AML-193 (cell line): ENCODE measurements at regions not wholly inside any gene's neighbourhood (a gene's known extent, or its start where the extent isn't known, plus 50 kb on each side); places are given as distances from the start of the nearest gene placed in this dataset.
"Not testable (repeated sequence)": the region's sequence is repeated elsewhere in the genome, so short reads cannot be mapped to it uniquely, and the experiment has no call there.

Source experiments
- DNase-seq, 2 experiments: peaks; one replicate each; lab custom pipeline; 2025; lab: John Stamatoyannopoulos, UW

DNA sequence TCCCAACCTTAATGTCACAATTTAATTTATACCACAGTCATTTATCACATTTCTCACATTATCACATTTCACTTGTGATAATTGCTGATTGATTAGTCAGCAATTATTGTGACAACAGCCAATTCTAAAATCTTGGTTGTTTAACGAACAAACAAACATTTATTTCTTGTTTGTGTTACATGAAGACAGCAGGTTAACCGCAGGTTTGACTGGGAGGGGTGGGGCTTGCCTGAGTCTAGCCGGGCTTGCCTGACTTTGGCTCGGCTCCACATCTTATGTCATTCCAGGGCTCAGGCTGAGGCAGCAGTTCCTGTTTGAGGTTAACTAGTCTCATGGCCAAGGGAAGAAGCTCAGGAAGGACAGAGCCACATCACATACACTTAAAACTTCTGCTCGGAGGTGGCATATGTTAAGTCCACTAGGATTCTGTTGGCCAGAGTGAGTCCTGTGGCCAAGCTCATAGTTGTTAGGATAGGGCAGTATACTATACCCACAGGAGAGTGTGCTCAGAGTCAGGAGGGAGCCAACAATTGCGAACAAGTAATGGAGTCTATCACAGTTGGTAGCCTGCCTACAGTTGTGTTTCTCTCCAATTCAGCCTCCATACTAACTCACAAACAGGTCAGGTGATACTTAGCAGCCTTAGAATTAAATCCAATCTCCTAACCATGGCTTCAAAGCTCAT, 90.0 kb upstream of the IFNGR1 start:
- peak; percentile 86 to 92 for DNase-seq

DNA sequence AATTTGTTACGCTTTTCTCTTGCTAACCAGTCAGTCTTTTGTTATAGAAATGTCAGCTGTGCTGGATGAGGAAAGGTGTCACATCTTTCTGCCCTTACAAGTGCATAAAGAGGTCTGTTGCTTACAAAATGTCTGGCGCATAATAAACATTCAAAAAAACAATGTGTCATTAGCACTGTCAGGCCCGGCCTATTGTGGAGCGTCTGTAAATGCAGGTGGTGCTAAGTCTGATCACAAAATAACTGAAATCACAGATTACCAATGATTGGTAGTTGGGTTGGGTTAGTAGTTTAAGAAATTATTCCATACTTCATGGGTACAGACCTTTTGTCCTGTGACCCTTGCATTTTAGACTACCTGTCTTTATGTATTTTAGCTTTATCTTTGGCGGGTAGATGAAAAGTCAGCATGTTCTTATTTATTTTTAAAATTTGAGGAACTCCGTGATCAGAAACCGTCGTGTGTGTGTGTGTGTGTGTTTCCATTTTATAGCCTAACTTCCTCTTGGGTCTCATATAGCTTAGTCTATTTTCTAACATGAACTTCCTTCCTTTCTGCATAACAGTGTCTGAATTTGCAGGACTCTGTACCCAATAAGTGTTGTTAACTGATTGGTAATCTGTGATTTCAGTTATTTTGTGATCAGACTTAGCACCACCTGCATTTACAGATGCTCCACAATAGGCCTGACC, 88.1 kb upstream of the IFNGR1 start:
- DNase-seq = peak; percentile 71 to 85

DNA sequence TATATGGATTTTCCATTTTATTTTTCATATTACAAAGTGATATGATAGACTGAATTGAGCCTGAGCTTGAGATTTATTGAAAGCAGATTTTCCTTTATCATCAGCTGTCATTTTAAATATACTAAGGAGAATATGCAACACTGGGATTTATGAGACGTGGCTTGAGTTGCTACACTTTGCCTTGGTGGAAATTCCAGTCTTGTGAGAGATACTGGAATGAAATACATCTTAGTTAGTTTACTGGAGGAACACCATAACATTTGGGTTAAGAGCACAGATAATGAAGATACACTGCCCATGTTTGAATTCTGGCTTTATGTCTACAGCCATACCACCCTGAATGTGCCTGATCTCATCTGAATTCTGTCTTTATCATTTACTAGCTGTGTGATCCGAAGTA, 86.5 kb upstream of the IFNGR1 start:
- DNase-seq = no peak

DNA sequence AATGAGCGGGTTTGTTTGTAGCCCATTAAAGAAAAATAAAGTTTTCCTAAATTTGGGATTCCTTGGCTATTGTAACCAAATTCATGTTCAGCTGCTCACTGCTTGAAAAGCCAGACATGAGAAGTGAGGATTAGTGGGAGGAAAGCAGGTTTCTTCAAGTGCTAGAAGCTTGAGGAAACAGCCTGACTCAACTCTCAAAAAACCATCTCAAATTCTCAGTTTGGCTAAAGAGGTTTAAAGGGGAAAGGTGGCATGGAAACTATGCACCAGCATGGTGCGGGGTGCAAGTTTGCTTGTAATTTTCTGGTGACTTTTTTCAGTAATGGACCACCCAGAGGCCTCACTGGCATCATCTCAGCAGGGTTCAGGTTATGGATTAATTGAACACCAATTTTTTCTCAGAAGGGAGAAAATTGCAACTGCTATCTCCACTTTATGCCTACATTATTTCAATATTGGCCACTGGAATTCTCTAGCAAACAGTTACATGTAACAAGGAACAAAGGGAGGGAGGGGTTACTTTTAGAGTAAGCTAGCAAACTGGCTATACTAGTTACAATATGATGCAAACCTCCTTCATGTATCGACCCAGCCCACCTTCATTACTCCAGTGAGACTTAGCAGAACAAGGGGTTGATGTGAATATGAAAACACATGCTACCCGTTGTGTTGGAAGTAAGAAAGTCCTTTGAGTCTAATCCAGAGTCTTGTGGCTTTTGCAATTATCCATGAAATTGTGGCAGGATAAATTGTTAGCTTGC, 85.0 kb upstream of the IFNGR1 start:
- DNase-seq = no peak

DNA sequence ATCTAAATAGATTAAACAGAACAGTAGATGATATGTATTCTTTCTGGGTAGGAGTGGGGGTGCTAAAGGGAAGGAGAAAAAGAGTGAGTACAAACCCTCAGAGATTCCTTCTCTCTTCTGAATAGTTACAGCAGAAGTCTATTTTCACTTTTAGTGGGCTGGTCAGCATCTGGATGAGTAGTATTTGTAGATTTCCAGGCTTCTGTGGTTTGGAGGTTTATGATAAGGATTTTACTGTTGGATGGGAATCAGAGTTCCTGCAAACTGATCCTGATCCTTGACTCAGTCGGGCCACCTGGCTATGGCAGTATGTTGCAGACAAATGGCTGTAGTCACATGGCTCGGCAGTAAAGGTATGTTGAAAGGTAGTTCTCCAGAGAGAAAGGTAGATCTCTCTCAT, 84.3 kb upstream of the IFNGR1 start:
- DNase-seq = no peak

DNA sequence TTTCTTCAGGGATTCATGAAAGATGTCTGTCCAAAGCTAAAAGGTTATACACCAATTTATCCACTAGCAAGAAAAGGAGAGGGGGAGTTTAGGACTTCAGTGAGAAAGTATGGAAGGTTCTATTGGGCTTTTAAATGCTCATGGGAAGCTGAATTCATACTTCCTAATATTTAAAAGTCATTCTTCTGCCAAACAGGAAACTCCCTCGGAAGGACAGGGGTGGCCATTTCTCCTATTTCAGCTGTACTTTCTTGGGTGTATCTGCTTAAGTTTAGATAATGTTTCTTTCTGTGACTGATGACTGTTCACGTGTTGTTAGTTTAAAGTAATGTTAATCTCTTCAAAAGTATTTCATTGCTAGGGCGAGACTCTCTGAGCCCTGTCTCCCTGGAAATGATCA, 80.5 kb upstream of the IFNGR1 start:
- no peak for DNase-seq

DNA sequence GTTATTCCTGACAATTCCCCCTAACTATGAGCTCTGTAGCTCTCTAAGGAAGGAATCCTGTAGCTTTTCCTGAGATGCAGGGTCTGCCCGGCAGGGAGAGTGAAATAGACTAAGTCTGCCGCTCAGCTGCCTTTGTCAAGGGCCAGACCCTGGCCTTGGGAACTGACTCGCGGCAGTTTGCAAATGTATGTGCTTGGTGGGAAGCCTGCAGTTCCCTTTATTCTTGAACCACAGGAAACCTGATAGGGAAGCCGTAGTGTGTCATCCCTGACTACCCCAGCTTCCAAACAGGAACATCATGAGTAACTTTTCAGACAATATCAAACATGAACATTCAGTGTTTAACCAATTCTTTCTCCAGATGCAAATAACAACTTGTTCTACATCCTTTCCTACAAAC, 78.7 kb upstream of the IFNGR1 start:
- DNase-seq = peak; percentile 9 to 34

DNA sequence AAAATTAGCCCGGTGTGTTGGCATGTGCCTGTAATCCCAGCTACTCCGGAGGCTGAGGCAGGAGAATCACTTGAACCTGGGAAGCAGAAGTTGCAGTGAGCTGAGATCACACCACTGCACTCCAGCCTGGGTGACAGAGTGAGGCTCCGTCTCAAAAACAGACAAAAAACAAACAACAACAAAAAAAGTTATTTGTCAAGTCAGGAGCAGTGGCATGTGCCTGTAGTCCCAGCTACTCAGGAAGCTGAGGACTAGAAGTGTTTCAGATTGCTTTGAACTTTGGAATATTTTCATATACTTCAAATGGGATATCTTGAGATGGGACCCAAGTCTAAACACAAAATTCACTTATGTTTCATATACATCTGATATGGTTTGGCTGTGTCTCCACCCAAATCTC, 73.1 kb upstream of the IFNGR1 start:
- DNase-seq = not testable (repeated sequence)

DNA sequence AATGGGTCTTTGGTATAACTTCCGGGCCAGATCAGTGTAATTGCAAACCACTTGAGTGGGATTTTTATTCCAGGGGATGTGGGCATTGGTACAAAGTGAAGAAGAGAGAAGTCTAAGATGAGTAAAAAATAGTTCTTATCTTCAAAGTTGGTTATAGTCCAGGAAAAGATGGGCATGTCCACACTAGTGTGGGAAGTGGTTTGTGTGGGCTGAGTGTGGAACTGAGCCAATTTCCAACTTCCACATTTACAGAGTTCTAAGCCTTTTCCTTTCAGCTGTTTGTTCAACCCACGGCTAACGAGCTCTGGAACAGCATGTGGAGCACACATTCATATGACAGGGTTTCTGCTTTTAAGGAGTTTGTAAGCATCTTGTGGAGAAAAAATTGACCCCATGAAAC, 72.3 kb upstream of the IFNGR1 start:
- peak; percentile 99 for DNase-seq

DNA sequence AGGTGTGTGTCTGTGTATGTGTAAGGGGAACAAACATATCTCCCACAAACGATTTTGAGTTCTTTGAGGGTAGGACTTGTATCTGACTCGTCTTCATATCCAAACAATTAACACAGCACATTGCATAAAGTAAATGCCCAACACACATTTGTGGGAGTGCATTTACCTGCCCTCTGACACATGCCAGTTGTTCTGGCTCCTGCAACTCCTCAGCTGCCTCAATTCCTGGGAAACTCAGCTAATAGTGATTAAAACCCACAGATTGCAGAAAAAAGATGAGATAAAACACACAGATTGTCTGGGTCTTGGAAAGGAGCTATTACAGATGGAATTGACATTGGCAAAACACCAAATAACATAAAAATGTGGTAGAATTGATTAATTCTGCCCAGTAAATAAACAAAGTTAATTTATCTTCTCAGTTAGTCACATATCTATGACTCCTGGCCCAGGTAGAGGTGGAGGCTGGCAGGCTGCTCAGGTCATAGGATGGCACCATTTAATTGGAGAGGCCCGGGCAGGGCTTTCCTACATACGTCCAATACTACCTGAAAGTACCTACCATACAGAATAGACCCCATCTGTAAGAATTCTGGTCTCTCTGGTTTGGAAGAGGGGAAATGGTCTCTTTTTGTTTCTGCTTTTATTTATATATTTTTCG, 71.5 kb upstream of the IFNGR1 start:
- DNase-seq = no peak

DNA sequence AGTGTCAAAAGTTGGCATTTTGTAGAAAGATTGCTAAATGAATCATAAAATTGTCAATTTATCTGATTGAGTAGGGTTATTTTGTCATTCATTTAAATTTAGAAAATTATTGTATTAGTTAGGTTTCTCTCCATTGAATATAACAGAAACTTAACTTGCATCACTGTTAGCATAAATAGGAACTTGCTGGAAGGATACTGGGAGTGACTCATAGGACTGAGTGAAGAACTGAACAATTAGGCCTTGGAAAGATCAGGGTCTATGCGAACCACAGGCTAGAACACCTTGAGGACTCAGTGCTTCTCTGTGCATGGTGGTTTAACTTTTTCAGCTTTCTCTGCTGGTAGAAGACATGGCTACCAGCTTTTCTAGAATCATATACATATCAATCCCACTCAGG, 67.7 kb upstream of the IFNGR1 start:
- DNase-seq = peak in 1 of 2 experiments; percentile 40

DNA sequence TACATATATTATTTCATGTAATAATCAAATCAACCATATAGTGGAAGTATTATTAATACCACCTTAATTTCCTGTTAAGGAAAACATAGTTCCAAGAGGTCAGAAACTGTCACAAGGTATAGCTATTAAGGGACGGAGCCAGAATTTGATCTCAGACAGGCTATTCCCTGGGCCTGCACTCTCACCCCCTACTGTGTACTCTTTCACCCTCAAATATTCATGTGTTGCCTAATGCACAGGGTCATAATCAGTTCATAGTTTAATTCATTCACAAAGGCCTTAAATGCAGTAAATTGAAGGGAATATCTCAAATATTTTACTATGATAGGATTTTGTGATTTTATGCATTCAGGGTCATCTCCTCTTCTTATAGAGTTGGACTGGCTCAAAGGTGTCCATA, 67.2 kb upstream of the IFNGR1 start:
- no peak for DNase-seq

DNA sequence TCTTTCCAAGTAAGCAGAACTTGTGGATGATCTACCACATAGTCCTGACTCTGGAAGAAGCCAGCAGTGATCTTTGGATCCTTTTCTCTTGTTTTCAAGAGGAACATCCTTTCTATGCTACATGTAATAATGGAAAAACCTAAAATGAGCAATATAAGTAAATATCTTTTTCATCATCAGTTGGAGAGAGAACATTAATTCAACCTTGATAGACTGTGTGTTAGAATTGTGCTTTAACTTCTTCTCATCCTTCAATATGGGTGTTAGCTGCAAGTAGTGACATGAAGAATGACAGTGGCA, 65.6 kb upstream of the IFNGR1 start:
- DNase-seq = no peak

DNA sequence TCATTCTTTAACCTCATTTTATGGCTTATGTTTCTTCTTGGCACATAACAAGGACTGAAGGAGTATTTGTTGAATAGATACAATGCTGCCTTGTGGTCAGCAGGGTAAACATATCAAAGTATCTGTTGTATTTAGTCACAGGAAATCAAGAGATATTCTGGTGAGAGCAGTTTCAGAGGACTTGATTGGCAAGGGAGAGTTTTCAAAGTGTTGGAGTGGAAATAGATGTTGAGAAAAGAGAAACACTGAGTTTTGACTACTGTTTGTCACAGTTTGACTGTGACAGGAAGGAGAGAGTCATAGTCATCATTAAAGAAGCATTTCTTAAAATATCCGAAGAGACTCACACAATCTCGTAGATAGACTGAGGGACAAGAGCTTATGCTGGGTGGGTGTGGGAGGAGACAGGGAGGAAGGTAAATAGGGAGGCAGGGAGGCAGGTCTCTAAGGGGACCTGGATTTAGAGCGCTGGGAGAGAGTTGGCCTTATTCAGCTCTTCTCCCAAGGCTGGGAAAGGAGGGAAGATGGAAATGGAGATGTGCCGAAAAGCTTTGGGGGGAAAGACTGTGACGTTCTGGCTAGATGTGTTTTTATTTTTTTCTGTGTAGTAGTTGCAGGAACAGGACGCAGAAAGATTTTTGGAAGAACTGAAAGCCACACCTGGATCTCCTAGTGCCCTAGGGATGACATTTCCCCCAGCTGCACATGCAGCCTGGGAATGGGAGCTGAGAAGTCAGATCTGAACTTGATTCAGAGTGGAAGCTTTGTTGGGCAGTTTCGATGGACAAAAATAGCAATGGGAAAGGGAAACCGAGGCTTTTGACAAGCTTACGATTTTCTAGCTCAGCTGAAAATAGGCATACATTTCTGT, 65.0 kb upstream of the IFNGR1 start:
- DNase-seq = no peak

DNA sequence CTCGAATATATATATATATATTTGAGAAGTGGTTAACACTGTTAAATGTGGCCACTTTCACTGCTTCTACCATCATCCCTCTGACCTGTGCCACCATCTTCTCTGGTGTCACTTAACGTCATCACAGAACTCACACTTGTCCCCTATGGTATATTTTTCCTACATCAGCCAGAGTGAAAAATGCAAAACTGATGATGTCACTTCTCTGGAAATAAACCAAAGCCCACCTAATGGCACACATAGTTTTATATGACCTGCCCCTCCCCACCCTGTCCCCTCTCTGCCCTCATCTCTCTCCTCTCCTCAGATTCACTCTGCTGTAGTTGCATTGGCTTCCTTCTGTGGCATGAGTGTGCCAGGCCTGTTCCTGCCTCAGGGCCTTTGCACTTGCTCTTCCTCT, 63.9 kb upstream of the IFNGR1 start:
- DNase-seq = no peak

DNA sequence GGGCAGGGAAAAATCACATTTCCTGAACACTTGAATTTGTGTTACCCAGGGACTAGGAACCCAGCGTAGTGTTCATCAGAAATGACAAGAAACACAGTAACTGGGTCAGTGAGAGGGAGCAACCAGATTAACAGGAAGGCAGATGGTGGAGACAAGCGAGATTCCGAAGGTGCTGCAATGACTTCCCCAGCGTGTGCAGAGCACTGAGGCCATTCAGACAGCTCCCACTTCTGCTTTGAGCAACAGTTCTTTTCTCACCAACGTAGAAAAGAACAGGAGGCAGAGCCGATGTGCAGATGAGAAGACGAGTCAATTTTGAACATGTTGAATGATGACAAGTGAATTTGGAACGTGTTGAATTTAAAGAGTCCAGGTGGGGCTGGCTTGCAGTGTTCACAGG, 63.1 kb upstream of the IFNGR1 start:
- DNase-seq = peak; percentile 52 to 56

DNA sequence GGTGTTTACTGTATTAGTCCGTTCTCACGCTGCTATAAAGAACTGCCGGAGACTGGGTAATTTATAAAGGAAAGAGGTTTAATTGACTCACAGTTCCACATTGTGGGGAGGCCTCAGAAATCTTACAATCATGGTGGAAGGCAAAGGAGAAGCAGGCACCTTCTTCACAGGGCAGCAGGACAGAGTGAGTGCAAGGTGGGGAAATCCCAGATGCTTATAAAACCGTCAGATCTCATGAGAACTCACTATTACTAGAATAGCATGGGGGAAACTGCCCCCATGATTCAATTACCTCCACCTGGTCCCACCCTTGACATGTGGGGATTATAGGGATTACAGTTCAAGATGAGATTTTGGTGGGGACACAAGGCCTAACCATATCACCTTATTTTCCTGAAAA, 60.1 kb upstream of the IFNGR1 start:
- DNase-seq = not testable (repeated sequence)

DNA sequence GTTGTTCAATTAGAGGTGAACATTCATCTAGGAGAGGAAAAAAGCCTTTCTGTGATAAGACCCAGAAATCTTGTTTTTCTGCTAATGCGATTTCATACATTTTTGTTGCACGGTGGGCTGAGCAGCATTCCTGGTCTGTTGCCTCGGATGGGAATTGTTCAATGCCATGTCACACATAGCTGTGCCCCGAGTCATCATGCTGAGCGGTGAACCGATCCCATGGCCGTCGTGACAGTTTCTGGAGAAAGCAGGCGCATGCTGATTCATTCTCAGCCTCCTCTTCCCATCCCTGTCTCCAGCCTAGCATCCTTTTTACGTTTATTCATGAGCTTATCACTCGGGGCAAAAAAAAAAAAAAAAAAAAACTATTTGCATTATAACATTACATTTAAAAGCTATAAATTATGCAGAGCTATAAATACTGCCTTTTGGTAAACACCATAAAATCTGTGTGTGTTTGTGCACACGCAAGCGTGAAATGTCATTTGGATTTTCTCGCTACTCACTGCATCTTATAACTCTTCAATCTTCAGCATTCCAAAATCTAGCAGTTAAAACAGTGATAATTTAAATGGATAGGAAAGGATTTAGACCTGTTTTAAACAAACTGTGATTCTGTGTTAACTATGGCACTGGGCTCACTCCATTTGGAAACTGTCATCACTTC, 58.9 kb upstream of the IFNGR1 start:
- no peak for DNase-seq

DNA sequence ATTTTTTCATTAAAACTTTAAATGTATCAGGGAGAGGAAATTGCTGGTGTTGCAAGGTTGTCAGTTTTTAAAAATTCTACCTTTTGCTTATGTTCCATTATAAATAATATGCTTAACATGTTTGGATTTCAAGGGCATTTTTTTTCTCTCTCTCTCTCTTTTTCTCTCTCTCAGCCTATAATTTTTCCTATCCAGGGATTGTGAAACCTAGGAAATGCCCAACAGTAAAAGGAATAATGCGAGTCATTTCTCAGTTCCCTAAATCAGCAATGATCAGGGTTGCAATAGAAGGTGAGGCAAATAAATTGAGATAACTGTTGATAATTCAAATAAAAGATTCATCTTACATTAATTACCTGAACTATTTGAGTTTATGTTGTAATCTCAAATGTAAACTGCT, 53.2 kb upstream of the IFNGR1 start:
- no peak for DNase-seq

DNA sequence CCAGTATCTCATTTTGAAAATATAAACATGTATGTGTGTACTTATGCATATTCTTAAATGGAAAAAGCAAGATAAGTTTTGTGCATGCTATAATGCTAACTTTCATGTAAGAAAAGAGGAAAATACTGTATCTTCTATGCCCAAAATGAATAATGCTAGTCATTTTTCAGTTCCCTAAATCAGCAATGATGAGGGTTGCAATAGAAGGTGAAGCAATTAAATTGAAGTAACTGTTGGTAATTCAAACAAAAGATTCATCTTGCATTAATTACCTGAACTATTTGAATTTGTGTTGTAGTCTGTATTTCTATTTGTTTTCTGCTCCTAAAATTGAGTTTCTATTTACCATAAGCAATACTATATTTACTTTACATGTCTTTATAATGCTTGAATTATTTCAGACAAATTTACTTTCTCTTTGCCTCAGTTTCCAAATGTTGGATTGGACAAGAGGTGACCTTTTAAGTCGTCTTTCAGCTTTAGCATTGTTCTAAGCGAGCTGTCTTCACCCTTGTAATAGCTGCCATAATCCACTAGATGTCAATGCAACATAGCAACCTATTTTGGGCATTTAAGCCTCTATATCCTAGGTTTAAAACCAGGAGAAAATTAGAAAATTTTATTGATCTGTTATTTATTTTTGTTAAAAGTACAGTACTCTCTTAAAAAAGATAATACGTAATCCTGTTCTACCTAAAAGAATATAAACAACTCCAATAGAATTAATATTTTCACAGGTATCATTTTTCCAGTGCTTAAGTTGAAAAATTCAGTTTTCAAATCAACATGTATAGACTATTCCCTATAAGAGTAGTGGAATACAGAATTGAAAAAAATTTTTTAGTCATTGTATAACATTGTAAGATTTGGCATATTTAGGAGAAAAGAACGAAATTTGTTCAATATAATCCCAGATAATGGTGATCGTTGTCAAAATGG, 52.3 kb upstream of the IFNGR1 start:
- peak; percentile 79 to 87 for DNase-seq
